AG20443 (cell line): ENCODE measurements at regions not wholly inside any gene's neighbourhood (a gene's known extent, or its start where the extent isn't known, plus 50 kb on each side); places are given as distances from the start of the nearest gene placed in this dataset.
"Not testable (repeated sequence)": the region's sequence is repeated elsewhere in the genome, so short reads cannot be mapped to it uniquely, and the experiment has no call there.

Experiments used
- DNase-seq: peaks from one replicate; pipeline ENCODE4 v3.0.0; 2012; ENCODE audit warnings: low spot score, mixed read lengths

DNA sequence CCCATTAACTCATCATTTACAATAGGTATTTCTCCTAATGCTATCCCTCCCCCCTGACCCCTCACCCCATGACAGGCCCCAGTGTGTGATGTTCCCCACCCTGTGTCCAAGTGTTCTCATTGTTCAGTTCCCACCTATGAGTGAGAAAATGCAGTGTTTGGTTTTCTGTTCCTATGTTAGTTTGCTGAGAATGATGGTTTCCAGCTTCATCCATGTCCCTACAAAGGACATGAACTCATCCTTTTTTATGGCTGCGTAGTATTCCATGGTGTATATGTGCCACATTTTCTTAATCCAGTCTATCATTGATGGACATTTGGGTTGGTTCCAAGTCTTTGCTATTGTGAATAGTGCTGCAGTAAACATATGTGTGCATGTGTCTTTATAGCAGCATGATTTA lies 378.3 kb downstream of the HLX start:
- DNase-seq: not testable (repeated sequence)

- not testable (repeated sequence) for DNase-seq
Observed at GRCh38 chr1:221262677-221263076, 383.4 kb downstream of the HLX start.

DNA sequence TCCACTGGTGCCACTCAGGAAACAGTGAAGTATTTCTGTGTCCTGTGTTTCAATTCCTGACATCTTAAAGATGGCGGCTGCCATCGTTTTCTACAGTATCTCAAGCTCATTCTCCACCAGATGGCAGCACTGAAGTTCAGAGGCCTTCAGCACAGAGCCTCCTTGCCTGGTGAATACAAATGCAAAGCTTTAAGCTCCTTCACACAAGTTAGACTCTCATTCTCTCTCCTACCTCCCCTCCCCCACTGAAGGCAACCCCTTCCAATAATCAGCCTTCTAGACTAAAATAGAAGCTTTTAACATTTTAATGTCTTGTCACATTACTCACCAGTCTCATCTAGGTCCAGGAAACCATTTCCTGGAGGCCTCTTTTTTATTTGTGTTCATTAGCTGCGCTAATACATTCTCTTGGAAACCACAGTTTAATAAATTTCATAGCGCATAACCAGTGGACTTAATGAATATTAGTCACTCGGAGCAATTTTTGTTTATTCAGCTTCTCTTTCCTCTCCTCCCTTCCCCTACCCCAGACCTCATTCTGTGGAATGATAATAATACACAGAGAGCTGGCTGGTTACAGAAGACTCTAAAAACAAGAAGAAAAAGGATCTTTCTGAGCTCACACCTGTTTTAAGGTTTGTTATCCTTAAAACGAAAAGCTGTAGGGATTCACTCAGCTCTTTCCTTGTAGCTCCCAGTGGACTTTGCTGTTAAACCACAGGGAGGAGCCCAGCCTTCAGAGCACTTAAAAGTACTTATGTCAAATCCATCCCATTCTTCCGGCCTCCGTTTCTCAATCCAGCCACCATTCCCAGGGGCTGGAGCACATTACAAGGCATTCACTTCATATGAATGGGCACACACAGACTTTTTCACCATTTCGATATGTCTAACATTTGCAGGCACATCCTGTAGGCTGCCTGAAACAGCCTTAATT lies 384.9 kb downstream of the HLX start:
- peak; percentile 77 for DNase-seq

- no peak for DNase-seq
Observed at GRCh38 chr1:221264848-221265247, 385.6 kb downstream of the HLX start.

DNA sequence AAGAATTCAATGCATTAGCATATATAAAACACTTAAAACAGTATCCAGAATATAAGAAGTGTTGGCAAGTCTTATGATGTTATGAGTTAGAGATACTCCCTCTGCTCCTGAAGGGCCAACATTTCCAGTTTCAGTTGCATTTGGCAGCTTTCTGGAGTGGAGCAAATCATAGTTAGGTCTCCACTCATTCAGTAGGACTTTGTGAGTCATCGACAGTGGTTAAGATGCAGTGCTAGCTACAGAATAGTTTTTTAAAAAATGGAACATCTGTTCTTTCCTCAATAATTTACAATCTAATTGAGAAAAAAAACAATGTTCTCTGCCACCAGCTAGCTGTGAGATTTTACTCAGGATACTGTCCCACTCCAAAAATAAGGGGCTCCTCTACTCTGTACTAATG lies 389.1 kb downstream of the HLX start:
- peak; percentile 82 for DNase-seq

GRCh38 chr1:221271701-221272100 lies 392.5 kb downstream of the HLX start:
- DNase-seq: no peak

GRCh38 chr1:221272940-221273339 lies 393.7 kb downstream of the HLX start:
- DNase-seq: no peak

GRCh38 chr1:221274373-221274772 lies 395.1 kb downstream of the HLX start:
- DNase-seq: no peak

- no peak for DNase-seq
Observed at GRCh38 chr1:221276896-221277409, 397.7 kb downstream of the HLX start.

DNA sequence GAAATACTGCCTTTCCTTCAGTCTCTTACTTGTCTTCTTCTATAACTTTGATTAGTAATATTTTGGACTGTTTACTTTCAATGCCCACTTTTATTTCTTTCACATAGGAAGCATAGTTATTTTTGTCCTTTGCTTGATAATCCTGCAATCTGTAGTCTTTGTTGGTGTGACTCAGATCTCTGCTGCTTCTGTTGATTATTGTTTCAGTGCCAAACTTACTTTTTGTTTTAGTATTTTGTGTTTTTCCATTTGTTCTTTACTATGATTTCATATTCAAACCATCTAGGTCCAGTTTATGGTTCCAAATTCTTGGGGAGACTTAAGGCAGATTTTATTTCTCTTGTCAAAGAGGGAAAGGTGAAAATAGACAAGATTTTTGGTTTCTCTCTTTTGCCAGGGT lies 399.9 kb downstream of the HLX start:
- DNase-seq: peak; percentile 25

DNA sequence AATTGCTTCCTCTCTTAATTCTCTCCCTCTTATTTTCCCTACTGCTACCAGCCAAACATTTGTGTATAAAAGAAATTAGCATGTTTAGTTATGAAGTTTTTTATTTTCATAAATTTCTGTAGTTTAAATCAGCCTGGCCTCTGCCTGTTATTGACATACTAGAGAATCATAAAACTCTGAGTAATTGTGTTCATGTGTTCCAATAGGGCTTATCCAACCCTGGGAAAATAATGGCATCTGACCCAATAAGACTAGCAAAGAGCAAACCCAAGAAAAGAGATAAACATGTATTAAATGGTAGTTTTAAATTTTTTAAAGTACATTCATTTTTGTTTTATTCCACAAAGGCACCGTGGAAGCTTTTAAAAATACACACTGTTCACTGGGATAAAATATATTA lies 404.3 kb downstream of the HLX start:
- DNase-seq: no peak

DNA sequence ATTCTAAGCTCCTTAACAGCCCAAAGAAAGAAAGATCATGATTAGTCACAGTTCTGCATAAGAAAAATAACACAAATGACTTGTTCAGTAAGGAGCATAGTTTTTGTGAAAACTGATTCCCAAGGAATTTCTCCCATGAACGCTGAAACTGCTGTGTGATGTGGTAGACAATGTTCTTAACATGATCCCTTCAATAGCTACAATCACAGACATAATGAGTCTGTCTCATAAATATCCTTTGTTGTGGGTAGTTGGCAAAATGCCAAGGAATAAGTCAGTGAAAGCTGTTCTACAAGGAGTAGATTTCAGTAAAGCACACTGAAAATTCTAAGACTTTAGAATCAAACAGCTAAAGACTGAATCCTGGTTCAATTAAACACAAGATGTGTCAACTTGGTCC lies 404.8 kb downstream of the HLX start:
- peak; percentile 19 for DNase-seq

DNA sequence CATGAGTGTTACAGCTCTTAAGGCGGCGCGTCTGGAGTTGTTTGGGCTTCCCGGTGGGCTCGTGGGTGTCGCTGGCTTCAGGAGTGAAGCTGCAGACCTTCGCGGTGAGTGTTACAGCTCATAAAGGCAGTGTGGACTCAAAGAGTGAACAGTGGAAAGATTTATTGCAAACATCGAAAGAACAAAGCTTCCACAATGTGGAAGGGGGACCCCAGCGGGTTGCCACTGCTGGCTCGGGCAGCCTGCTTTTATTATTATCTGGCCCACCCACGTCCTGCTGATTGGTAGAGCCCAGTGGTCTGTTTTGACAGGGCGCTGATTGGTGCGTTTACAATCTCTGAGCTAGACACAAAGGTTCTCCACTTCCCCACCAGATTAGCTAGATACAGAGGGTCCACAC lies 405.7 kb downstream of the HLX start:
- not testable (repeated sequence) for DNase-seq

GRCh38 chr1:221285458-221286210 lies 406.4 kb downstream of the HLX start:
- not testable (repeated sequence) for DNase-seq

DNA sequence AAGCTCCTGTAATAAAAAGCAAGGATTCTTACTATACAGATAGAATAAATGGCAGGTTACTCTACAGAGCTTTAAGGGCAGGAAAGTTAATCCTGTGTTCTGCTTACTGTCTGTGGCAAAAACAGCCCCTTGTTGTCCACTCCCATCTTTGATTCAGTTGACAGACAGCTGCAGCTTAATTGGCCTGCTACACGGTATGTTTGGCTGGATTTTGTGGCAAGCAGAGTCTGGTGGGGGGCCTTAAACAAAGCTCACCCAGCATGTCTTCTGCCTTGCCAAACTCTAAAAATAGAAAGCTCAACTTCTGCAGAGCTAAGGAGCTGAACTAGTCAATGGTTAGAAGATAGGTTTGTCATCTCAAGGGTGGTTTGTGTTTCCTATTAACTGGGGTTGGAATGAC lies 407.2 kb downstream of the HLX start:
- no peak for DNase-seq

GRCh38 chr1:221289103-221289502 lies 409.9 kb downstream of the HLX start:
- DNase-seq: no peak

GRCh38 chr1:221290669-221291068 lies 411.4 kb downstream of the HLX start:
- no peak for DNase-seq

- no peak for DNase-seq
Observed at GRCh38 chr1:221291113-221291512, 411.9 kb downstream of the HLX start.

GRCh38 chr1:221292652-221293051 lies 413.4 kb downstream of the HLX start:
- DNase-seq: no peak

DNA sequence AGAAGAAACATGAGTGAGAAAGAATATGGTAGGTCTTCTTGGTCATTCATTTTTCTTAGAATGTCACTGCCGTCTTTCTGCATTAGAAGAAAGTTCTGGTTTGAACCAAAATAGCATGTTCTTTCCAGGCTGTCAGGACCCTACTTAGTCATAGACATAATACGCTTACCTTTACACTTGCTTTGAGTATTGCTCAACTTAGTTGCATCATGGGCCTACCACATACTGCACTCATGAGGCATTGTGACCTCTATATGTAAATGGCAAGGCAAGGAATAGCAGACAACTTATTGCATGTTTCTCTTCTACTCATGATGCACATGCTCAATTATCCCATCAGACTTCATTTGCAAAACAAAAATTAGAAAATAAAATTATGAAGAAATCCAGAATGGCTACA lies 415.0 kb downstream of the HLX start:
- DNase-seq: no peak

- no peak for DNase-seq
Observed at GRCh38 chr1:221302357-221302756, 423.1 kb downstream of the HLX start.

- DNase-seq: no peak
Observed at GRCh38 chr1:221302810-221303209, 423.6 kb downstream of the HLX start.

DNA sequence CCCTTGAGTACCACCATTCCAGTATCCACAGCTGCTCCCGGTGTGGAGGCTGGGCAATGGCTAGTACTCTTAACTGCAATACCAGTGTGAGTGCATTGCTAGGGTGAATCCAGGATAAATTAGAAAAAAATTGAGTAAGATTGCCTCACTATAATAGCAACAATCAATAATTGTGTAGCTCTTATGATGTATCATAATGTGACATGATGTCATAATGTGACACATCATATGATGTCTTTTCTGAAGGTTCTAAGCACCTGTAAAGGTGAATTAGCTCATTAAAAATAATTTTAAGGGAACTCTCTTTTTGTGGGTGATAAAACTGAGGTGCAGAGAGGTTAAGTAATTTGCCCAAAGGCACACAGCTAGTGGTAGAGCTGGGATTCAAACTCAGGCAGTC lies 424.4 kb downstream of the HLX start:
- DNase-seq: no peak
